Trophoblast cell (in vitro differentiated cells and primary cell): ENCODE measurements at regions not wholly inside any gene's neighbourhood (a gene's known extent, or its start where the extent isn't known, plus 50 kb on each side); places are given as distances from the start of the nearest gene placed in this dataset.

ENCODE experiments used
- DNase-seq, 2 donors: peaks; one replicate each; pipeline ENCODE4 v3.0.0-alpha.2; 2016
- H2AFZ ChIP-seq: 2 replicates; pipeline ENCODE4 v1.6.1; 2013; ENCODE audit warnings: low read length, moderate library complexity, mild to moderate bottlenecking; ENCODE audit not compliant: insufficient read depth, poor library complexity
- H2AK5ac ChIP-seq: 2 replicates; pipeline ENCODE4 v1.6.1; 2013; ENCODE audit warnings: mild to moderate bottlenecking, low read length
- H2BK120ac ChIP-seq: 2 replicates; pipeline ENCODE4 v1.6.1; 2013; ENCODE audit warnings: low read length, mild to moderate bottlenecking, moderate library complexity; ENCODE audit not compliant: insufficient read depth, poor library complexity
- H2BK12ac ChIP-seq: 2 replicates; pipeline ENCODE4 v1.6.1; 2013; ENCODE audit warnings: mild to moderate bottlenecking, low read length, moderate library complexity
- H2BK5ac ChIP-seq: 2 replicates; pipeline ENCODE4 v1.6.1; 2013; ENCODE audit warnings: low read length, low read depth, moderate library complexity, mild to moderate bottlenecking; ENCODE audit not compliant: poor library complexity
- H3K14ac ChIP-seq: 2 replicates; pipeline ENCODE4 v1.6.1; 2013; ENCODE audit warnings: mild to moderate bottlenecking, low read length
- H3K18ac ChIP-seq: 2 replicates; pipeline ENCODE4 v1.6.1; 2013; ENCODE audit warnings: mild to moderate bottlenecking, low read length
- H3K23ac ChIP-seq: 2 replicates; pipeline ENCODE4 v1.6.1; 2013; ENCODE audit warnings: low read length
- H3K27ac ChIP-seq: 2 replicates; pipeline ENCODE4 v1.5.1; 2013; ENCODE audit warnings: low read depth, mild to moderate bottlenecking, inconsistent platforms, low read length, moderate library complexity
- H3K27me3 ChIP-seq: 2 replicates; pipeline ENCODE4 v1.6.1; 2013; ENCODE audit warnings: inconsistent platforms, mild to moderate bottlenecking, low read length, moderate library complexity; ENCODE audit not compliant: insufficient read depth
- H3K36me3 ChIP-seq, 2 experiments: 1 replicate in 1 of 2; 2 replicates in 1 of 2; pipeline ENCODE4 v1.6.1; 2013; ENCODE audit warnings: low read length in 2 of 2, mild to moderate bottlenecking in 2 of 2, moderate library complexity in 1 of 2; ENCODE audit not compliant: insufficient read depth in 2 of 2, control insufficient read depth in 1 of 2
- H3K4ac ChIP-seq: 2 replicates; pipeline ENCODE4 v1.6.1; 2013; ENCODE audit warnings: low read depth, mild to moderate bottlenecking, low read length, moderate library complexity
- H3K4me1 ChIP-seq, 2 experiments: 1 replicate in 1 of 2; 2 replicates in 1 of 2; pipeline ENCODE4 v1.6.1; 2013; ENCODE audit warnings: low read length in 2 of 2, mild to moderate bottlenecking in 2 of 2, moderate library complexity in 1 of 2; ENCODE audit not compliant: insufficient read depth in 2 of 2, control insufficient read depth in 1 of 2
- H3K4me2 ChIP-seq: 2 replicates; pipeline ENCODE4 v1.6.1; 2013; ENCODE audit warnings: inconsistent platforms, mild to moderate bottlenecking, low read length, moderate library complexity
- H3K4me3 ChIP-seq: 2 replicates; pipeline ENCODE4 v1.5.1; 2013; ENCODE audit warnings: mild to moderate bottlenecking, low read depth, low read length, inconsistent platforms
- H3K79me1 ChIP-seq: one replicate; pipeline ENCODE4 v1.6.1; 2013; ENCODE audit warnings: low read length
- H3K79me2 ChIP-seq: 2 replicates; pipeline ENCODE4 v1.6.1; 2013; ENCODE audit warnings: low read length, mild to moderate bottlenecking; ENCODE audit not compliant: control insufficient read depth, insufficient read depth, poor library complexity
- H3K9ac ChIP-seq: 2 replicates; pipeline ENCODE4 v1.6.1; 2013; ENCODE audit warnings: mild to moderate bottlenecking, low read length
- H3K9me3 ChIP-seq: 2 replicates; pipeline ENCODE4 v1.6.1; 2013; ENCODE audit warnings: low read depth, mild to moderate bottlenecking, control low read depth, inconsistent platforms, low read length; ENCODE audit not compliant: insufficient read depth
- H4K12ac ChIP-seq: 2 replicates; pipeline ENCODE4 v1.6.1; 2013; ENCODE audit warnings: low read depth, mild to moderate bottlenecking, low read length, moderate library complexity
- H4K8ac ChIP-seq: 2 replicates; pipeline ENCODE4 v1.6.1; 2013; ENCODE audit warnings: low read depth, mild to moderate bottlenecking, low read length, moderate library complexity
- H4K91ac ChIP-seq: one replicate; pipeline ENCODE4 v1.6.1; 2013; ENCODE audit warnings: low read depth, mild to moderate bottlenecking, low read length, moderate library complexity
- WGBS: extraction: QIAGEN DNeasy Blood & Tissue Kit; methylation state at CpG from one replicate; pipeline ENCODE4 v1.1.7; 2013; ENCODE audit warnings: missing lambda C conversion rate; ENCODE audit not compliant: insufficient read length, insufficient coverage; ENCODE audit errors: extremely low coverage; 5-methylcytosine and 5-hydroxymethylcytosine counted together

DNA sequence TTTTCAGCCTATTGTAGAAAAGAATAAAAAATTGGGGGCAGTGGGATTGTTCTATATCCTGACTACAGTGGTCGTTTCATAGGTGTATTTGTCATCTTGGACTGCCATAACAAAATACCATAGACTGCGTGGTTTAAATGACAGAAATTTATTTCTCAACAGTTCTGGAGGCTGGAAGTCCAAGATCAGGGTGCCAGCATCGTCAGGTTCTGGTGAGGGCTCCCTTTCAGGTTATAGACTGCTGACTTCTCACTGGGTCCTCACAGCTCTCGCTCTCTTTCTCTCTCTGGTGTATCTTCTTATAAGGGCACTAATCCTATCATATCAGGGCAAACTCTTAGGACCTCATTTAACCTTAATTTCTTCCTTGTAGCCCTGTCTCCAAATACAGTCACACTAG is 356.7 kb upstream of the TRPC7 start:
- H3K79me1 ChIP-seq, result peaks cover 16% of the 10 kb centered on the region

GRCh38 chr5:136720674-136721073 is 355.3 kb upstream of the TRPC7 start:
- no peak overlapping the region for H3K4ac ChIP-seq
- DNase-seq, result no peak
- no peak overlapping the region for H4K8ac ChIP-seq
- no peak overlapping the region for H2AFZ ChIP-seq
- no peak overlapping the region for H3K23ac ChIP-seq
- no peak overlapping the region for H4K12ac ChIP-seq
- no CpG with 5 or more reads among the region's 2 CpGs for WGBS
- H4K91ac ChIP-seq, result no peak overlapping the region
- no peak overlapping the region for H2BK120ac ChIP-seq
- H3K9ac ChIP-seq, result no peak overlapping the region
- H2BK5ac ChIP-seq, result no peak overlapping the region
- no peaks in the 10 kb centered on the region for H3K27me3 ChIP-seq
- peaks cover 16% of the 10 kb centered on the region for H3K79me1 ChIP-seq
- H3K9me3 ChIP-seq, result no peaks in the 10 kb centered on the region
- H3K18ac ChIP-seq, result no peak overlapping the region
- no peak overlapping the region for H3K27ac ChIP-seq
- no peak overlapping the region for H3K4me3 ChIP-seq
- peaks cover 1% of the 10 kb centered on the region for H3K79me2 ChIP-seq
- no peak overlapping the region for H2AK5ac ChIP-seq
- no peak overlapping the region for H2BK12ac ChIP-seq
- peaks cover 7 to 8% of the 10 kb centered on the region in 2 experiments for H3K4me1 ChIP-seq
- H3K4me2 ChIP-seq, result no peak overlapping the region
- H3K14ac ChIP-seq, result no peak overlapping the region
- H3K36me3 ChIP-seq, result no peaks in the 10 kb centered on the region

More for the DNA sequence above, 356.7 kb upstream of the TRPC7 start:
- Histone ChIP-seq H3K18ac (no peak overlapping the region), H2AFZ (no peak overlapping the region), H3K27ac (no peak overlapping the region), H2AK5ac (no peak overlapping the region), H3K4ac (no peak overlapping the region), H3K4me3 (no peak overlapping the region), H3K14ac (no peak overlapping the region), H3K36me3 (no peaks in the 10 kb centered on the region), H3K4me2 (no peak overlapping the region), H2BK5ac (no peak overlapping the region), H3K9ac (no peak overlapping the region), H3K27me3 (no peaks in the 10 kb centered on the region), H3K4me1 (peaks cover 7 to 8% of the 10 kb centered on the region in 2 experiments), H3K79me2 (peaks cover 1% of the 10 kb centered on the region), H4K91ac (no peak overlapping the region), H3K23ac (no peak overlapping the region), H4K8ac (no peak overlapping the region), H2BK120ac (no peak overlapping the region), H4K12ac (no peak overlapping the region), H3K9me3 (no peaks in the 10 kb centered on the region), H2BK12ac (no peak overlapping the region)
- WGBS, result no CpG with 5 or more reads among the region's 4 CpGs
- peak; percentile 89 to 97 for DNase-seq

GRCh38 chr5:136717917-136718316 is 352.6 kb upstream of the TRPC7 start:
- Histone ChIP-seq H3K27ac (no peak overlapping the region), H3K9me3 (no peaks in the 10 kb centered on the region), H4K12ac (no peak overlapping the region), H3K23ac (no peak overlapping the region), H2AFZ (no peak overlapping the region), H4K91ac (no peak overlapping the region), H3K18ac (no peak overlapping the region), H2BK12ac (no peak overlapping the region), H3K4me1 (peaks cover 3% of the 10 kb centered on the region in 2 experiments), H2BK5ac (no peak overlapping the region), H3K9ac (no peak overlapping the region), H2AK5ac (no peak overlapping the region), H3K27me3 (no peaks in the 10 kb centered on the region), H4K8ac (no peak overlapping the region), H3K14ac (no peak overlapping the region), H3K4ac (no peak overlapping the region), H3K79me1 (peaks cover 4% of the 10 kb centered on the region), H3K4me2 (no peak overlapping the region), H3K36me3 (no peaks in the 10 kb centered on the region), H3K4me3 (no peak overlapping the region), H3K79me2 (peaks cover 1% of the 10 kb centered on the region), H2BK120ac (no peak overlapping the region)
- no peak for DNase-seq

DNA sequence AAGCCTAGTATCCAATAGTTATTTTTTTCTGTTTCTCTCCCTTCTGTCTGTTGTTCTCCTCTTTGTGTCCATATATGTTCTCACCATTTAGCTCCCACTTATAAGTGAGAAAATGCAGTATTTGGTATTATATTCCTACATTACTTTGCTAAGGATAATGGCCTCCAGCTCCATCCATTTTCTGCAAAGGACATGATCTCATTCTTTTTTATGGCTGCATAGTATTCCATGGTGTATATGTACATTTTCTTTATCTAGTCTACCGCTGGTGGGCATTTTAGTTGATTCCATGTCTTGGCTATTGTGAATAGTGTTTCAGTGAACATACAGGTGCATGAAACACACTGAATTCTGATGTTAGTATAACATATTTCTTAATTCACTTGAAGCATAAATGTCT is 348.9 kb upstream of the TRPC7 start:
- H3K18ac ChIP-seq, result no peak overlapping the region
- no peak overlapping the region for H2BK120ac ChIP-seq
- no peak overlapping the region for H3K4me3 ChIP-seq
- no peak overlapping the region for H4K8ac ChIP-seq
- no peak overlapping the region for H2BK5ac ChIP-seq
- no peaks in the 10 kb centered on the region for H3K79me1 ChIP-seq
- WGBS, result no CpG with 5 or more reads among the region's 1 CpG
- no peak overlapping the region for H3K23ac ChIP-seq
- no peaks in the 10 kb centered on the region for H3K27me3 ChIP-seq
- no peak overlapping the region for H2BK12ac ChIP-seq
- H3K79me2 ChIP-seq, result no peaks in the 10 kb centered on the region
- no peaks in the 10 kb centered on the region for H3K4me1 ChIP-seq
- no peak for DNase-seq
- no peak overlapping the region for H3K14ac ChIP-seq
- no peak overlapping the region for H4K12ac ChIP-seq
- no peak overlapping the region for H3K9ac ChIP-seq
- H3K27ac ChIP-seq, result no peak overlapping the region
- H3K4me2 ChIP-seq, result no peak overlapping the region
- no peak overlapping the region for H3K4ac ChIP-seq
- H2AFZ ChIP-seq, result no peak overlapping the region
- H2AK5ac ChIP-seq, result no peak overlapping the region
- no peaks in the 10 kb centered on the region for H3K36me3 ChIP-seq
- no peaks in the 10 kb centered on the region for H3K9me3 ChIP-seq
- no peak overlapping the region for H4K91ac ChIP-seq
